Progenitor cell of endocrine pancreas (in vitro differentiated cells): ENCODE measurements at regions not wholly inside any gene's neighbourhood (a gene's known extent, or its start where the extent isn't known, plus 50 kb on each side); places are given as distances from the start of the nearest gene placed in this dataset.
"Not testable (repeated sequence)": the region's sequence is repeated elsewhere in the genome, so short reads cannot be mapped to it uniquely, and the experiment has no call there.

Source experiments
- DNase-seq: peaks from one replicate; pipeline ENCODE4 v3.0.0; 2021; ENCODE audit warnings: low spot score; ENCODE audit not compliant: unreplicated experiment
- H3K27ac Mint-ChIP-seq: 2 replicates; pipeline ENCODE4 v1.8.0; 2021; ENCODE audit warnings: mild to moderate bottlenecking, moderate library complexity, mixed read lengths
- H3K27me3 Mint-ChIP-seq: 2 replicates; pipeline ENCODE4 v1.8.0; 2021; ENCODE audit warnings: mixed read lengths
- H3K36me3 Mint-ChIP-seq: 2 replicates; pipeline ENCODE4 v1.8.0; 2022; ENCODE audit warnings: mixed read lengths; ENCODE audit not compliant: insufficient read depth
- H3K4me1 Mint-ChIP-seq: 2 replicates; pipeline ENCODE4 v1.8.0; 2021; ENCODE audit warnings: low read depth, mixed read lengths
- H3K4me3 Mint-ChIP-seq: 2 replicates; pipeline ENCODE4 v1.8.0; 2021; ENCODE audit warnings: low read depth, mild to moderate bottlenecking, moderate library complexity, mixed read lengths
- H3K9me3 Mint-ChIP-seq: 2 replicates; pipeline ENCODE4 v1.8.0; 2021; ENCODE audit warnings: low read depth, mixed read lengths
- CTCF ChIP-seq: fragments of 200-600 bp; sonication (generic); IDR thresholded peaks from one replicate; pipeline ENCODE4 v1.5.0; 2021; ENCODE audit warnings: antibody characterized with exemption, mild to moderate bottlenecking; ENCODE audit not compliant: unreplicated experiment

- Mint-ChIP-seq H3K4me1 (no peaks in the 10 kb centered on the region), H3K27me3 (no peaks in the 10 kb centered on the region), H3K4me3 (no peak overlapping the region), H3K27ac (no peak overlapping the region), H3K9me3 (peaks cover 1% of the 10 kb centered on the region), H3K36me3 (no peaks in the 10 kb centered on the region)
- DNase-seq, result no peak
- TF ChIP-seq CTCF, result no peak
Measured at GRCh38 chr5:53405396-53405795, 75.0 kb upstream of the FST start.

GRCh38 chr5:53406630-53407316 is 73.7 kb upstream of the FST start:
- peaks cover 5% of the 10 kb centered on the region for H3K9me3 Mint-ChIP-seq
- TF ChIP-seq CTCF, result no peak
- no peaks in the 10 kb centered on the region for H3K27me3 Mint-ChIP-seq
- no peaks in the 10 kb centered on the region for H3K36me3 Mint-ChIP-seq
- H3K4me1 Mint-ChIP-seq, result no peaks in the 10 kb centered on the region
- no peak overlapping the region for H3K4me3 Mint-ChIP-seq
- H3K27ac Mint-ChIP-seq, result no peak overlapping the region
- DNase-seq, result no peak

GRCh38 chr5:53407373-53407772 is 73.1 kb upstream of the FST start:
- Mint-ChIP-seq H3K27me3 (no peaks in the 10 kb centered on the region), H3K9me3 (peaks cover 5% of the 10 kb centered on the region), H3K4me3 (no peak overlapping the region), H3K4me1 (no peaks in the 10 kb centered on the region), H3K36me3 (no peaks in the 10 kb centered on the region), H3K27ac (no peak overlapping the region)
- no peak for TF ChIP-seq CTCF
- no peak for DNase-seq

- Mint-ChIP-seq H3K4me1 (no peaks in the 10 kb centered on the region), H3K36me3 (no peaks in the 10 kb centered on the region), H3K27ac (no peak overlapping the region), H3K4me3 (no peak overlapping the region), H3K9me3 (peaks cover 5% of the 10 kb centered on the region), H3K27me3 (no peaks in the 10 kb centered on the region)
- no peak for TF ChIP-seq CTCF
- DNase-seq, result no peak
Measured at GRCh38 chr5:53411388-53411787, 69.0 kb upstream of the FST start.

GRCh38 chr5:53412499-53412898 is 67.9 kb upstream of the FST start:
- H3K4me3 Mint-ChIP-seq, H3K9me3 Mint-ChIP-seq, H3K27me3 Mint-ChIP-seq, H3K36me3 Mint-ChIP-seq, DNase-seq, H3K4me1 Mint-ChIP-seq, H3K27ac Mint-ChIP-seq: not testable (repeated sequence)

GRCh38 chr5:53416144-53416738 is 64.2 kb upstream of the FST start:
- no peaks in the 10 kb centered on the region for H3K27me3 Mint-ChIP-seq
- no peak overlapping the region for H3K4me3 Mint-ChIP-seq
- no peaks in the 10 kb centered on the region for H3K4me1 Mint-ChIP-seq
- H3K36me3 Mint-ChIP-seq, result no peaks in the 10 kb centered on the region
- no peaks in the 10 kb centered on the region for H3K9me3 Mint-ChIP-seq
- DNase-seq, result no peak
- no peak overlapping the region for H3K27ac Mint-ChIP-seq
- TF ChIP-seq CTCF, result no peak
